22Rv1 (cell line): ENCODE measurements at regions not wholly inside any gene's neighbourhood (a gene's known extent, or its start where the extent isn't known, plus 50 kb on each side); places are given as distances from the start of the nearest gene placed in this dataset.

ENCODE experiments used
- CTCF ChIP-seq: fragments of 450-650 bp; IDR thresholded peaks from 2 replicates; pipeline ENCODE4 v1.5.1; 2017; ENCODE audit warnings: mild to moderate bottlenecking
- ZFX ChIP-seq: fragments of 450-650 bp; IDR thresholded peaks from 2 replicates; pipeline ENCODE4 v1.6.1; 2017; ENCODE audit warnings: antibody characterized with exemption, borderline replicate concordance

- TF ChIP-seq CTCF (no peak), ZFX (no peak)
Measured at GRCh38 chr13:33686772-33687480, 131.0 kb upstream of the RFC3 start.
